Neuron (in vitro differentiated cells): ENCODE measurements at regions not wholly inside any gene's neighbourhood (a gene's known extent, or its start where the extent isn't known, plus 50 kb on each side); places are given as distances from the start of the nearest gene placed in this dataset.

Experiments
- H2AFZ ChIP-seq: one replicate; pipeline ENCODE4 v1.6.1; 2013; ENCODE audit warnings: low read depth, mild to moderate bottlenecking, inconsistent platforms, low read length, moderate library complexity
- H3K27me3 ChIP-seq: one replicate; pipeline ENCODE4 v1.6.1; 2013; ENCODE audit warnings: low read length; ENCODE audit not compliant: insufficient read depth
- H3K36me3 ChIP-seq: one replicate; pipeline ENCODE4 v1.6.1; 2013; ENCODE audit warnings: low read length; ENCODE audit not compliant: insufficient read depth
- H3K4me1 ChIP-seq: one replicate; pipeline ENCODE4 v1.6.1; 2013; ENCODE audit warnings: low read length; ENCODE audit not compliant: insufficient read depth
- H3K4me3 ChIP-seq: 2 replicates; pipeline ENCODE4 v1.5.1; 2013; ENCODE audit warnings: mild to moderate bottlenecking, low read length, moderate library complexity
- H3K9me3 ChIP-seq: one replicate; pipeline ENCODE4 v1.6.1; 2013; ENCODE audit warnings: low read length

- Histone ChIP-seq H2AFZ (no peak overlapping the region), H3K27me3 (no peaks in the 10 kb centered on the region), H3K4me3 (no peak overlapping the region), H3K4me1 (no peaks in the 10 kb centered on the region), H3K9me3 (no peaks in the 10 kb centered on the region), H3K36me3 (no peaks in the 10 kb centered on the region)
Observed at GRCh38 chr5:158471535-158471924, 612.6 kb upstream of the CLINT1 start.

GRCh38 chr5:158470764-158471534, 612.0 kb upstream of the CLINT1 start:
- Histone ChIP-seq H3K4me1 (no peaks in the 10 kb centered on the region), H3K4me3 (no peak overlapping the region), H2AFZ (no peak overlapping the region), H3K36me3 (no peaks in the 10 kb centered on the region), H3K27me3 (no peaks in the 10 kb centered on the region), H3K9me3 (no peaks in the 10 kb centered on the region)

GRCh38 chr5:158468444-158468843, 609.5 kb upstream of the CLINT1 start:
- Histone ChIP-seq H3K4me1 (no peaks in the 10 kb centered on the region), H3K27me3 (no peaks in the 10 kb centered on the region), H2AFZ (no peak overlapping the region), H3K4me3 (no peak overlapping the region), H3K36me3 (no peaks in the 10 kb centered on the region), H3K9me3 (no peaks in the 10 kb centered on the region)

- no peaks in the 10 kb centered on the region for H3K36me3 ChIP-seq
- no peak overlapping the region for H3K4me3 ChIP-seq
- H2AFZ ChIP-seq: no peak overlapping the region
Observed at GRCh38 chr5:158466191-158466590, 607.2 kb upstream of the CLINT1 start.

GRCh38 chr5:158465086-158465972, 606.4 kb upstream of the CLINT1 start:
- H3K27me3 ChIP-seq: no peaks in the 10 kb centered on the region
- no peak overlapping the region for H2AFZ ChIP-seq

More at GRCh38 chr5:158466191-158466590, 607.2 kb upstream of the CLINT1 start:
- Histone ChIP-seq H3K9me3 (no peaks in the 10 kb centered on the region), H3K4me1 (no peaks in the 10 kb centered on the region), H3K27me3 (no peaks in the 10 kb centered on the region)

GRCh38 chr5:158464383-158464782, 605.4 kb upstream of the CLINT1 start:
- Histone ChIP-seq H3K9me3 (no peaks in the 10 kb centered on the region), H3K27me3 (no peaks in the 10 kb centered on the region), H2AFZ (no peak overlapping the region), H3K4me1 (no peaks in the 10 kb centered on the region), H3K4me3 (no peak overlapping the region), H3K36me3 (no peaks in the 10 kb centered on the region)

More at GRCh38 chr5:158465086-158465972, 606.4 kb upstream of the CLINT1 start:
- Histone ChIP-seq H3K4me1 (no peaks in the 10 kb centered on the region), H3K9me3 (no peaks in the 10 kb centered on the region), H3K4me3 (no peak overlapping the region), H3K36me3 (no peaks in the 10 kb centered on the region)

GRCh38 chr5:158463938-158464337, 605.0 kb upstream of the CLINT1 start:
- Histone ChIP-seq H3K27me3 (no peaks in the 10 kb centered on the region), H3K4me1 (no peaks in the 10 kb centered on the region), H3K4me3 (no peak overlapping the region), H3K9me3 (no peaks in the 10 kb centered on the region), H3K36me3 (no peaks in the 10 kb centered on the region), H2AFZ (no peak overlapping the region)

- no peaks in the 10 kb centered on the region for H3K27me3 ChIP-seq
- no peak overlapping the region for H3K4me3 ChIP-seq
- H2AFZ ChIP-seq: no peak overlapping the region
- no peaks in the 10 kb centered on the region for H3K4me1 ChIP-seq
- no peaks in the 10 kb centered on the region for H3K9me3 ChIP-seq
- H3K36me3 ChIP-seq: no peaks in the 10 kb centered on the region
Observed at GRCh38 chr5:158463188-158463587, 604.2 kb upstream of the CLINT1 start.

- no peaks in the 10 kb centered on the region for H3K36me3 ChIP-seq
- H3K4me1 ChIP-seq: no peaks in the 10 kb centered on the region
- no peak overlapping the region for H3K4me3 ChIP-seq
- H2AFZ ChIP-seq: no peak overlapping the region
- H3K27me3 ChIP-seq: no peaks in the 10 kb centered on the region
- H3K9me3 ChIP-seq: no peaks in the 10 kb centered on the region
Observed at GRCh38 chr5:158462349-158463114, 603.6 kb upstream of the CLINT1 start.

GRCh38 chr5:158461240-158461854, 602.4 kb upstream of the CLINT1 start:
- H3K36me3 ChIP-seq: no peaks in the 10 kb centered on the region
- no peaks in the 10 kb centered on the region for H3K9me3 ChIP-seq
- H3K4me1 ChIP-seq: no peaks in the 10 kb centered on the region
- H3K4me3 ChIP-seq: no peak overlapping the region
- H2AFZ ChIP-seq: no peak overlapping the region
- H3K27me3 ChIP-seq: no peaks in the 10 kb centered on the region

GRCh38 chr5:158458086-158458485, 599.1 kb upstream of the CLINT1 start:
- Histone ChIP-seq H3K36me3 (no peaks in the 10 kb centered on the region), H3K4me1 (no peaks in the 10 kb centered on the region), H3K9me3 (no peaks in the 10 kb centered on the region), H3K27me3 (no peaks in the 10 kb centered on the region), H3K4me3 (no peak overlapping the region), H2AFZ (no peak overlapping the region)

GRCh38 chr5:158456756-158457155, 597.8 kb upstream of the CLINT1 start:
- H3K4me3 ChIP-seq: no peak overlapping the region
- no peaks in the 10 kb centered on the region for H3K9me3 ChIP-seq
- no peak overlapping the region for H2AFZ ChIP-seq
- peaks cover 6% of the 10 kb centered on the region for H3K4me1 ChIP-seq
- no peaks in the 10 kb centered on the region for H3K36me3 ChIP-seq
- no peaks in the 10 kb centered on the region for H3K27me3 ChIP-seq
